GM12878 (cell line): ENCODE measurements at regions not wholly inside any gene's neighbourhood (a gene's known extent, or its start where the extent isn't known, plus 50 kb on each side); places are given as distances from the start of the nearest gene placed in this dataset.

Experiments used
- ATAC-seq: fragments of 200-7000 bp; cut with Tn5 transposase; 3 replicates; pipeline ENCODE4 v1.9.1; 2020; ENCODE audit warnings: mild to moderate bottlenecking, moderate library complexity
- BruUV-seq: library from RNA; stranded (reverse); fragments of 400-500 nt; replicated peaks from 2 replicates; lab custom pipeline; 2021; lab: Mats Ljungman, UMichigan
- CTCF ChIA-PET: fragments of 300-600 bp; sonication (Branson Sonifier 250); formaldehyde crosslinking; extraction: SDS; loops from one replicate; lab custom pipeline; 2021; ENCODE audit warnings: inconsistent platforms; lab: Yijun Ruan, JAX
- POLR2A ChIA-PET: fragments of 350-600 bp; formaldehyde crosslinking; extraction: SDS; loops from one replicate; lab custom pipeline; 2021; ENCODE audit warnings: inconsistent platforms; lab: Charles Lee
- RAD21 ChIA-PET: fragments of 300-600 bp; sonication (Branson Sonifier 250); formaldehyde crosslinking; loops from one replicate; lab custom pipeline; 2023; ENCODE audit warnings: antibody characterized with exemption; ENCODE audit not compliant: unreplicated experiment; lab: Charles Lee
- SMC1A ChIA-PET: fragments of 300-600 bp; sonication (Branson Sonifier 250); formaldehyde crosslinking; loops from one replicate; lab custom pipeline; 2023; ENCODE audit not compliant: unreplicated experiment, uncharacterized antibody; lab: Charles Lee
- DNase-seq: peaks from one replicate; pipeline ENCODE4 v3.0.0-alpha.2; 2011; ENCODE audit warnings: low read depth, low spot score
- FAIRE-seq: peaks from 3 replicates; lab custom pipeline; 2011; peaks lifted over from hg19 to GRCh38; lab: Jason Lieb, UNC
- H2AFZ ChIP-seq: 2 replicates; pipeline ENCODE4 v1.6.0; 2011; ENCODE audit warnings: low read depth, low read length, control low read depth; ENCODE audit not compliant: control insufficient read depth
- H3K27ac ChIP-seq: 2 replicates; pipeline ENCODE4 v1.5.1; 2011; ENCODE audit warnings: control low read depth; ENCODE audit not compliant: control insufficient read depth, insufficient read depth
- H3K27me3 ChIP-seq, 2 experiments: replicated peaks in 1 of 2; 2 replicates each; pipeline versions ENCODE4 v1.6.0 to v1.6.1; 2011; ENCODE audit warnings: low read length in 1 of 2; ENCODE audit not compliant: control insufficient read depth in 2 of 2, insufficient read depth in 2 of 2
- H3K36me3 ChIP-seq, 2 experiments: 2 replicates each; pipeline ENCODE4 v1.5.1; 2011; ENCODE audit warnings: low read length in 1 of 2; ENCODE audit not compliant: control insufficient read depth in 2 of 2, insufficient read depth in 2 of 2
- H3K4me1 ChIP-seq: 2 replicates; pipeline ENCODE4 v1.6.1; 2011; ENCODE audit warnings: mild to moderate bottlenecking, low read length, moderate library complexity, mixed read lengths; ENCODE audit not compliant: control insufficient read depth, insufficient read depth
- H3K4me2 ChIP-seq: 2 replicates; pipeline ENCODE4 v1.6.0; 2011; ENCODE audit warnings: control low read depth; ENCODE audit not compliant: control insufficient read depth, insufficient read depth
- H3K4me3 ChIP-seq: fragments of 200-600 bp; sonication (generic); 2 replicates; pipeline ENCODE4 v1.5.1; 2016
- H3K79me2 ChIP-seq: 2 replicates; pipeline ENCODE4 v1.6.0; 2011; ENCODE audit warnings: low read length; ENCODE audit not compliant: control insufficient read depth, insufficient read depth
- H3K9ac ChIP-seq: 2 replicates; pipeline ENCODE4 v1.8.0; 2011; ENCODE audit warnings: low read length, control low read depth, mixed read lengths; ENCODE audit not compliant: control insufficient read depth, insufficient read depth
- H3K9me3 ChIP-seq: replicated peaks from 3 replicates; pipeline ENCODE4 v1.5.1; 2011; ENCODE audit warnings: mild to moderate bottlenecking, low read length; ENCODE audit not compliant: control insufficient read depth, insufficient read depth
- H4K20me1 ChIP-seq: 2 replicates; pipeline ENCODE4 v1.6.0; 2011; ENCODE audit not compliant: control insufficient read depth, insufficient read depth
- ASH2L ChIP-seq: fragments of 300-600, 200-600 bp; sonication (generic); IDR thresholded peaks from 2 replicates; pipeline ENCODE4 v1.6.1; 2017; ENCODE audit warnings: low read depth, mild to moderate bottlenecking, borderline replicate concordance
- BACH1 ChIP-seq: fragments of 450-650 bp; IDR thresholded peaks from 2 replicates; pipeline ENCODE4 v1.6.1; 2017; ENCODE audit warnings: mild to moderate bottlenecking, borderline replicate concordance
- FOXK2 ChIP-seq: fragments of 450-650 bp; IDR thresholded peaks from 2 replicates; pipeline ENCODE4 v1.6.1; 2017; ENCODE audit warnings: mild to moderate bottlenecking, moderate library complexity
- MAX ChIP-seq: IDR thresholded peaks from 2 replicates; pipeline ENCODE4 v1.6.1; 2012; ENCODE audit warnings: low read depth, low read length, improper control_type of control experiment
- MEF2A ChIP-seq: IDR thresholded peaks from 2 replicates; pipeline ENCODE4 v1.6.1; 2011; ENCODE audit warnings: low read depth, mild to moderate bottlenecking, low read length, moderate library complexity; ENCODE audit not compliant: insufficient read depth
- NFYB ChIP-seq: IDR thresholded peaks from 2 replicates; pipeline ENCODE4 v1.6.1; 2011; ENCODE audit warnings: low read depth, mild to moderate bottlenecking, low read length, improper control_type of control experiment, moderate library complexity; ENCODE audit not compliant: insufficient read depth
- NRF1 ChIP-seq: conservative IDR thresholded peaks from 2 replicates; pipeline ENCODE4 v1.6.1; 2011; ENCODE audit warnings: mild to moderate bottlenecking, low read depth, low read length, improper control_type of control experiment
- RELA ChIP-seq: fragments of 450-650 bp; IDR thresholded peaks from 2 replicates; pipeline ENCODE4 v1.8.0; 2014; ENCODE audit warnings: borderline replicate concordance; ENCODE audit not compliant: partially characterized antibody
- RUNX3 ChIP-seq: IDR thresholded peaks from 2 replicates; pipeline ENCODE4 v1.6.1; 2012; ENCODE audit warnings: low read length, inconsistent platforms
- SIX5 ChIP-seq: IDR thresholded peaks from 2 replicates; pipeline ENCODE4 v1.6.1; 2011; ENCODE audit warnings: mild to moderate bottlenecking, low read depth, low read length, moderate library complexity; ENCODE audit not compliant: severe bottlenecking
- SMC3 ChIP-seq: IDR thresholded peaks from 2 replicates; pipeline ENCODE4 v1.6.1; 2011; ENCODE audit warnings: low read length, improper control_type of control experiment, borderline replicate concordance
- TBL1XR1 ChIP-seq: IDR thresholded peaks from 2 replicates; pipeline ENCODE4 v1.6.1; 2012; ENCODE audit warnings: low read depth, low read length, improper control_type of control experiment
- ZBTB40 ChIP-seq: fragments of 450-650 bp; IDR thresholded peaks from 2 replicates; pipeline ENCODE4 v1.6.1; 2016; ENCODE audit warnings: mild to moderate bottlenecking, moderate library complexity, borderline replicate concordance
- WGBS: methylation state at CpG from one replicate; pipeline ENCODE4 v1.1.6; 2016; ENCODE audit warnings: low lambda C conversion rate; ENCODE audit not compliant: insufficient replicate concordance, insufficient coverage; ENCODE audit errors: missing lambda C conversion rate; 5-methylcytosine and 5-hydroxymethylcytosine counted together
- in situ Hi-C: fragments of 300-500 bp; cut with MboI; formaldehyde crosslinking; loops from 9 replicates; pipeline ENCODE4 v1.14.3; 2018; ENCODE audit warnings: mixed read lengths
- intact Hi-C: fragments of 100-400 bp; cut with micrococcal nuclease; formaldehyde crosslinking; loops from one replicate; pipeline ENCODE4 v1.14.2; 2022; ENCODE audit not compliant: unreplicated experiment
- TF ChIP-seq, protein P1 (sequence below): fragments of 450-650 bp; IDR thresholded peaks from 2 replicates; pipeline ENCODE4 v1.6.1; 2017; ENCODE audit warnings: borderline replicate concordance
- TF ChIP-seq, protein P2 (sequence below): fragments of 450-650 bp; IDR thresholded peaks from 2 replicates; pipeline ENCODE4 v1.6.1; 2017; ENCODE audit warnings: mild to moderate bottlenecking, low read depth, inconsistent platforms; ENCODE audit not compliant: poor library complexity, severe bottlenecking

- TF ChIP-seq, protein P1, sequence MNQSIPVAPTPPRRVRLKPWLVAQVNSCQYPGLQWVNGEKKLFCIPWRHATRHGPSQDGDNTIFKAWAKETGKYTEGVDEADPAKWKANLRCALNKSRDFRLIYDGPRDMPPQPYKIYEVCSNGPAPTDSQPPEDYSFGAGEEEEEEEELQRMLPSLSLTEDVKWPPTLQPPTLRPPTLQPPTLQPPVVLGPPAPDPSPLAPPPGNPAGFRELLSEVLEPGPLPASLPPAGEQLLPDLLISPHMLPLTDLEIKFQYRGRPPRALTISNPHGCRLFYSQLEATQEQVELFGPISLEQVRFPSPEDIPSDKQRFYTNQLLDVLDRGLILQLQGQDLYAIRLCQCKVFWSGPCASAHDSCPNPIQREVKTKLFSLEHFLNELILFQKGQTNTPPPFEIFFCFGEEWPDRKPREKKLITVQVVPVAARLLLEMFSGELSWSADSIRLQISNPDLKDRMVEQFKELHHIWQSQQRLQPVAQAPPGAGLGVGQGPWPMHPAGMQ = no peak
Measured at GRCh38 chr6:53744321-53744720, 50.5 kb upstream of the LRRC1 start (continued).

- no peaks in the 10 kb centered on the region for H3K36me3 ChIP-seq
- H3K27ac ChIP-seq = no peak overlapping the region
- H2AFZ ChIP-seq = no peak overlapping the region
- no peak for DNase-seq
- WGBS = 71% methylated on average over 10 of the region's 10 CpGs
- POLR2A ChIA-PET = no interaction called here
- H3K27me3 ChIP-seq = no peaks in the 10 kb centered on the region
- H4K20me1 ChIP-seq = no peaks in the 10 kb centered on the region
- SMC1A ChIA-PET = no interaction called here
- no TSS peak for BruUV-seq
- CTCF ChIA-PET = interaction anchor here (1.0 to 1.7 kb wide), 3 partner anchors 11 to 22 kb away, joined by 3 to 12 read pairs (median 4); no protein-coding TSS in a partner anchor
- no peak for ATAC-seq
- no peaks in the 10 kb centered on the region for H3K9me3 ChIP-seq
- no peak overlapping the region for H3K9ac ChIP-seq
- no peaks in the 10 kb centered on the region for H3K4me1 ChIP-seq
- intact Hi-C loops (no loop called here), in situ Hi-C loops (no loop called here)
- H3K4me3 ChIP-seq = no peak overlapping the region
- H3K79me2 ChIP-seq = no peaks in the 10 kb centered on the region
- FAIRE-seq = no peak
- RAD21 ChIA-PET = no interaction called here
- H3K4me2 ChIP-seq = no peak overlapping the region
- TF ChIP-seq NFYB (no peak), FOXK2 (no peak), ZBTB40 (no peak), NRF1 (no peak), SMC3 (no peak), MEF2A (no peak), ASH2L (no peak), TBL1XR1 (no peak), SIX5 (no peak), RUNX3 (no peak), BACH1 (no peak), RELA (no peak), MAX (no peak)
- TF ChIP-seq, protein P2, sequence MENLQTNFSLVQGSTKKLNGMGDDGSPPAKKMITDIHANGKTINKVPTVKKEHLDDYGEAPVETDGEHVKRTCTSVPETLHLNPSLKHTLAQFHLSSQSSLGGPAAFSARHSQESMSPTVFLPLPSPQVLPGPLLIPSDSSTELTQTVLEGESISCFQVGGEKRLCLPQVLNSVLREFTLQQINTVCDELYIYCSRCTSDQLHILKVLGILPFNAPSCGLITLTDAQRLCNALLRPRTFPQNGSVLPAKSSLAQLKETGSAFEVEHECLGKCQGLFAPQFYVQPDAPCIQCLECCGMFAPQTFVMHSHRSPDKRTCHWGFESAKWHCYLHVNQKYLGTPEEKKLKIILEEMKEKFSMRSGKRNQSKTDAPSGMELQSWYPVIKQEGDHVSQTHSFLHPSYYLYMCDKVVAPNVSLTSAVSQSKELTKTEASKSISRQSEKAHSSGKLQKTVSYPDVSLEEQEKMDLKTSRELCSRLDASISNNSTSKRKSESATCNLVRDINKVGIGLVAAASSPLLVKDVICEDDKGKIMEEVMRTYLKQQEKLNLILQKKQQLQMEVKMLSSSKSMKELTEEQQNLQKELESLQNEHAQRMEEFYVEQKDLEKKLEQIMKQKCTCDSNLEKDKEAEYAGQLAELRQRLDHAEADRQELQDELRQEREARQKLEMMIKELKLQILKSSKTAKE = no peak
Measured at GRCh38 chr6:53741034-53741823, 53.6 kb upstream of the LRRC1 start.
